ENCODE measurements at regions not wholly inside any gene's neighbourhood (a gene's known extent, or its start where the extent isn't known, plus 50 kb on each side); places are given as distances from the start of the nearest gene placed in this dataset.
A peak's percentile ranks its signal among the peaks of the same experiment; 100 is the strongest.
"Not testable (repeated sequence)": the region's sequence is repeated elsewhere in the genome, so short reads cannot be mapped to it uniquely, and the experiment has no call there.

GRCh38 chr7:149604521-149604920, 106.9 kb upstream of the ZNF746 start:
- intact Hi-C loops (cut with micrococcal nuclease), result no loop called here
- no peaks in the 10 kb centered on the region for H3K27me3 ChIP-seq (ENCODE audit: control insufficient read depth in 2 of 2, insufficient read depth in 2 of 2, low read length in 2 of 2)
- H4K20me1 ChIP-seq (replicated peaks; ENCODE audit: control insufficient read depth, extremely low read depth, insufficient read depth, low read length), result no peaks in the 10 kb centered on the region
- no peak overlapping the region for H3K4me3 ChIP-seq (replicated peaks in 1 of 3; ENCODE audit: insufficient read depth in 1 of 3, low read depth in 1 of 3, low read length in 3 of 3)
- no peak overlapping the region for H3K27ac ChIP-seq (ENCODE audit: insufficient read depth, low read depth, low read length)
- no peak overlapping the region for H3K4me2 ChIP-seq (ENCODE audit: insufficient read depth, low read length)
- TF ChIP-seq MYC (IDR thresholded peaks at IDR 0.05; ENCODE audit: low read depth, low read length) (no peak), JUN (IDR thresholded peaks at IDR 0.05; ENCODE audit: borderline replicate concordance, insufficient read depth, insufficient read length, low read depth) (no peak), FOS (IDR thresholded peaks at IDR 0.05; ENCODE audit: borderline replicate concordance, insufficient read depth, low read length) (no peak), GATA2 (IDR thresholded peaks at IDR 0.05; ENCODE audit: insufficient read depth, insufficient read length, low read depth, low read length) (no peak)
- FAIRE-seq, result peak; percentile 50
- H3K4me1 ChIP-seq (ENCODE audit: control insufficient read depth, extremely low read depth, insufficient read depth, low read length), result no peaks in the 10 kb centered on the region
- H2AFZ ChIP-seq (ENCODE audit: low read depth, low read length), result no peak overlapping the region
- BruUV-seq (replicated peaks), result no TSS peak
- H3K79me2 ChIP-seq (ENCODE audit: control insufficient read depth, insufficient read depth, low read length), result no peaks in the 10 kb centered on the region
- CTCF ChIA-PET, result interaction anchor here (1.1 kb wide), 2 partner anchors 33 to 137 kb away, joined by 3 read pairs; no protein-coding TSS in a partner anchor
- DNase-seq (ENCODE audit: low read depth, low spot score), result no peak
- H3K9ac ChIP-seq (replicated peaks; ENCODE audit: extremely low read depth, insufficient read depth, low read length), result no peak overlapping the region
- H3K9me3 ChIP-seq (replicated peaks; ENCODE audit: control insufficient read depth, insufficient read depth, low read length), result no peaks in the 10 kb centered on the region
- POLR2A ChIA-PET, result no interaction called here
- dilution Hi-C loops (cut with MboI; ENCODE audit: extremely low pct_ligation_motif_present, low sequenced_read_pairs), result no loop called here
- H3K36me3 ChIP-seq (ENCODE audit: control insufficient read depth in 2 of 2, extremely low read depth in 1 of 2, insufficient read depth in 2 of 2, low read length in 2 of 2), result peaks cover 7 to 10% of the 10 kb centered on the region in 2 experiments
- H3K9me1 ChIP-seq (replicated peaks; ENCODE audit: control insufficient read depth, extremely low read depth, insufficient read depth, low read length), result peaks cover 4% of the 10 kb centered on the region

GRCh38 chr7:149600669-149601330, 103.2 kb upstream of the ZNF746 start:
- CTCF ChIA-PET; H3K4me2 ChIP-seq (ENCODE audit: insufficient read depth, low read length); H3K4me3 ChIP-seq (replicated peaks in 1 of 3; ENCODE audit: insufficient read depth in 1 of 3, low read depth in 1 of 3, low read length in 3 of 3); BruUV-seq (replicated peaks); H3K4me1 ChIP-seq (ENCODE audit: control insufficient read depth, extremely low read depth, insufficient read depth, low read length); H3K79me2 ChIP-seq (ENCODE audit: control insufficient read depth, insufficient read depth, low read length); dilution Hi-C loops (cut with MboI; ENCODE audit: extremely low pct_ligation_motif_present, low sequenced_read_pairs); H4K20me1 ChIP-seq (replicated peaks; ENCODE audit: control insufficient read depth, extremely low read depth, insufficient read depth, low read length); H3K9me1 ChIP-seq (replicated peaks; ENCODE audit: control insufficient read depth, extremely low read depth, insufficient read depth, low read length); H3K27ac ChIP-seq (ENCODE audit: insufficient read depth, low read depth, low read length); H3K27me3 ChIP-seq (ENCODE audit: control insufficient read depth in 2 of 2, insufficient read depth in 2 of 2, low read length in 2 of 2); H2AFZ ChIP-seq (ENCODE audit: low read depth, low read length); DNase-seq (ENCODE audit: low read depth, low spot score); H3K9me3 ChIP-seq (replicated peaks; ENCODE audit: control insufficient read depth, insufficient read depth, low read length); FAIRE-seq; H3K36me3 ChIP-seq (ENCODE audit: control insufficient read depth in 2 of 2, extremely low read depth in 1 of 2, insufficient read depth in 2 of 2, low read length in 2 of 2); intact Hi-C loops (cut with micrococcal nuclease); H3K9ac ChIP-seq (replicated peaks; ENCODE audit: extremely low read depth, insufficient read depth, low read length): not testable (repeated sequence)
- POLR2A ChIA-PET, result interaction anchor here (0.7 kb wide), 1 partner anchor 12 kb away, joined by 3 read pairs; no protein-coding TSS in a partner anchor
